ENCODE measurements at regions not wholly inside any gene's neighbourhood (a gene's known extent, or its start where the extent isn't known, plus 50 kb on each side); places are given as distances from the start of the nearest gene placed in this dataset.
"Not testable (repeated sequence)": the region's sequence is repeated elsewhere in the genome, so short reads cannot be mapped to it uniquely, and the experiment has no call there.

GRCh38 chr12:114131824-114132223, 165.7 kb upstream of the RBM19 start:
- no peak for DNase-seq (ENCODE audit: low read depth in 2 of 2)

DNA sequence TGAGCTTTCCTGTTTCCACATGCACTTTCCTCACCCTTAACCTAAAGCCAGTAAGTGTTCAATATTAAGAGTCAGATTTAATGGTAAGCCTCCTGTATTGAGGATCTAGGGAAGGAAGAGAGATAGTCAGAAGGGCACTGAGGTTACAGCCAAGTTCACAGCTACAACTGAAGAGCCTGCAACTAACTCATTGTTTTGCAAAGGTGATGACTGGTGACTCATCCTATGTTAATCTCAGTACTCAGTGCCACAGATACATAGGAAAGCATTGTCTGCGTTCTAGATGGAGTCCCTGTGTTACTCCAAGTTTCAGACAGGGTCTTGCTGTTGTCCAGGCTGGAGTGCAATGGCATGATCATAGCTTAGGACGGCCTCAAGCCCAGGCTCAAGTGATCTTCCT, 157.0 kb upstream of the RBM19 start:
- no peak for DNase-seq (ENCODE audit: low read depth in 2 of 2)

DNA sequence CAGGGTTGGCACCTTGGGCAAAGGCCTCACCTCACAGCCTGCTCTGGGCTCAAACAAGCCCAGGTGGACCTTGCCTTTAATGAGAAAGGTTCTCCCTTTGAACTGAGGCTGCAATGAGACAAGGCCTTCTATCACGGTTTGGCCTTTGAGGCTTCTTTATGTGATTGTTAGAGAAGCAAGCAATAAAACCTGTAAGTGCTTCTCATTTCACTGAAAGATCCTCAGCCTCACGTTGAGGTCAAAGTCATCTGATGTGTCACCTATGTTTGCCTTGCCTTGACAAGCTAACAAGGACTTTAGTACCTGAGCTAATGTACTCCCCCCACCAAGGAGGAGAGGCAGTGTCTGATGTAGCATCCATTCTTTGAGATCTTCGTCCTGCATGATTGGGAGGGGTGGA, 155.9 kb upstream of the RBM19 start:
- no peak for DNase-seq (ENCODE audit: low read depth in 2 of 2)

DNA sequence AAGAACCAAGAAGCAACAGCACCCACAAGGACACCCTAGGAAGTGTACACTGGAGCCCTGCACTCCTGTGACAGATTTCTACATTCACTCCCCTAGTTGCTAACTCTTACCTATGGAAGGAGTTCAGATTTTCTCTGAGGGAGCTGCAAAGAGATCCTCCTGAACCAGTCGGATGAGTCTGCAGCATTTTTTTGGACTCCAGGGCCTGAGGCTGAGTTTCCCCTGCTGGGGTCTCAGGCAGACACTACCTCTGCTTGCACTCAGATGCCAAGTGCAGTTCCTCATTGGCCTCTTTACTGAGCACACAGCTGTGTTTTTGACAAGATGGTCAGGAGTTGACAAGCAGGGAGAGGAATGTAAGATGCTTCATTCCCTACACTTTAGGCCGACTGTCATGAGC, 153.2 kb upstream of the RBM19 start:
- no peak for DNase-seq (ENCODE audit: low read depth in 2 of 2)

DNA sequence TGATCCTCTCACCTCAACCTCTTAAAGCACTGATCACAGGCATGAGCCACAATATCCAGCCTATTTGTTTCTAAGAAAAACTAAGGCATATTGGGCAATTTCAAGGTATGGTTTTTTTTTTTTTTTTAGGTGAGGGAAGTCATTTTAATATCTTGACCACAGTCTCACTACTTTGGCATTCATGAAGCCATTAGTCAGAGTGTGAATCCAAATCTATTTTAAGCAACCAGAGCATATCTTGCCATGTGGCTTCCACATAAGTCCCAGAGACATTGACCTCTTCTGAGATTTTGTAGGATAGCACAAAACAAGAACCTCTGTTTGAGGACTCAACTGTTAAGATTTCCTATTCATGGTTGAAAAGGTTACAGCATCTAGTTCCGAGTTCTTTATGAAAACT, 130.3 kb upstream of the RBM19 start:
- DNase-seq (ENCODE audit: low read depth in 2 of 2): no peak

DNA sequence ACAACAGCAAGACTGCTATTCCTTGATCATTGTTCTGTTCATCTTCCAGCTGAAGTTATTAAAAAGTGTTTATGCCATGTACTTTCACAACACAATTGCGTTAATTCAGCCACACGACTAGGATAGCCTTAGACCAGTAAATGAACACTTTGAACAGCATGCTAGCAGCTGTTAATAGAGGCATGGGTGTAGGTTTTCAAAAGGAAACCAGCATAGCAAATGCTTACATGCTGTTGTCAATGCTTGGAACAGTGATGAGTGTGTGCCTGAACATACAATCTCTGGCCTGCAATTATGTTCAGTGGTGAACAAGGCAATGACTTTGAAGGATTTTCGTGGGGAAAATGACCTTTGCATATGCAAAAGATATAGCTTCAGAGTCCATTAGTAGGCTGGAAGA, 127.4 kb upstream of the RBM19 start:
- no peak for DNase-seq (ENCODE audit: low read depth in 2 of 2)

DNA sequence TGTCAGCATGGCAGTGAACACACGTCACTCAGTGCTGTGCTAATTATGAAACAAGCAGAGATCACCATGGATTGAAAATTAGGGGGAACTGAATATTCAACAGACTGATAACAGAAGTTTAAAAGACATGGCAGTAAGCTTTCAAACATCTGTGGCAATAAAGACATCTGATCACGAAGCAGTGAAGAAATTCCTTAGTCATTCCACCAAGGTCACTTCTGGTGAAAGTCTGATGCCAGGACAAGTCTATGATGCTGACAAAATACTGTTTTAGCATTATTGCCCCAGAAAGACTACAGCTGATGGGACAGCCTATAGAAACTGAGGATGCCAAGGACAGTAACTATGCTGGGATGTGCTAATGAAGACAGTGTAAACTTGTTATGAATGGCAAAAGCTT, 126.9 kb upstream of the RBM19 start:
- DNase-seq (ENCODE audit: low read depth in 2 of 2): no peak

DNA sequence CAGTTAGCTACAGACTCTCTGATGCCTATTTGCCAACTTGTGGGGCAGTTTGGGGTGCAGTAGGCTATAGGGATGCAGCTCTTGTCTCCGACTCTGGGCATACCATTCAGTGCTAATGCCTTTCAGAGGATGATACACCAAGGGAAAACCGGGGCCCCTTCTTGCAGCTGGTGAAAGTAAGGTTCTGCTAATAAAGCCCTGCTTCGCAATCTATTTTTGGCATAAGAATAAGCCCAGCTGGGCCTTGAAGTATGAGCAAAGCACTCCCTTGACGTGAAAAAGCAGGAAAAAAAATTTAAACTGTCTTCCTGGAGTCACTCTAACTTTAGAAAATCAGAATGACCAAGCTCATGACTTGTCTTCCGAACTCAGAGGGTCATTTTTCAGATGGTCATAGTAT, 124.1 kb upstream of the RBM19 start:
- DNase-seq (ENCODE audit: low read depth in 2 of 2): no peak

DNA sequence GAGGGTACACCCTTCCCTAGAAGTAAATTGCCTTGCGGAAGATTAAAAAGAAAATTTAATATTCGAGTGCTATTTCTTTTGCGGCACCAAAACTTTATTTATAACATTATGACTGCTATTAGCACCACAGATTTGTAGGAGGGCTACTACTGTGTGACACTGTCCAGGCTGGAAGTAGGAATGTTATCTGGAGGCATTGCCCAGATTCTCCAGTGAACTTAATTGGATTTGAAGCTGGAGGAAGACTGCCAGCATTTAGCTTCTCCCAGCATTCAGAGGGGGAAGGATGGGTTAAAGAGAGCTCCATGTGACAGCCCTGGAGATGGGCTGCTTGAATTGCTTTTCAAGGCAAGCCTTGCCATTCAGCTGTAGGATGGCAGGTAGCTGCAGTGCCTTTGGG, 107.0 kb upstream of the RBM19 start:
- DNase-seq (ENCODE audit: low read depth in 2 of 2): no peak

DNA sequence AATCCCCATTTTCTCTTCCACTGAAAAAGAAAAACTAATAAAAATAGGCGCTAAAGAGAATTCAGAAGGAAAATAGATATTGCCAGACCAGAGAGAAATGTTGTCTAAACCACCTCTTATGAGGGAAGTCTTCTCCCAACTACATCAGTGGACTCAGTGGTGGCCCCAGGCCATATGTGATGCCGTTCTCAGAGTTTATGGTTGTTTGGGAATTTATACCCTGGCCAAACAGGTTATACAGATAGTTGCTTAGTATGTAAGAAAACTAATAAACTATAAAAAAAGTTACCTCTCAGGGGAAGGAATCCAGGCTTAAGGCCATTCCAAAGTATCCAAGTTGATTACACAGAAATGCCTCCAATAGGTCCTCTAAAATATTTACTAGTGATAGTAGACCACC, 103.4 kb upstream of the RBM19 start:
- no peak for DNase-seq (ENCODE audit: low read depth in 2 of 2)

- DNase-seq (ENCODE audit: low read depth in 2 of 2): no peak
These were observed 98.4 kb upstream of the RBM19 start for GRCh38 chr12:114064497-114064896.

- not testable (repeated sequence) for DNase-seq (ENCODE audit: low read depth in 2 of 2)
These were observed 97.9 kb upstream of the RBM19 start for GRCh38 chr12:114064034-114064433.

- DNase-seq (ENCODE audit: low read depth in 2 of 2): no peak
These were observed 97.3 kb upstream of the RBM19 start for GRCh38 chr12:114063435-114063834.

GRCh38 chr12:114056351-114056750, 90.2 kb upstream of the RBM19 start:
- not testable (repeated sequence) for DNase-seq (ENCODE audit: low read depth in 2 of 2)

DNA sequence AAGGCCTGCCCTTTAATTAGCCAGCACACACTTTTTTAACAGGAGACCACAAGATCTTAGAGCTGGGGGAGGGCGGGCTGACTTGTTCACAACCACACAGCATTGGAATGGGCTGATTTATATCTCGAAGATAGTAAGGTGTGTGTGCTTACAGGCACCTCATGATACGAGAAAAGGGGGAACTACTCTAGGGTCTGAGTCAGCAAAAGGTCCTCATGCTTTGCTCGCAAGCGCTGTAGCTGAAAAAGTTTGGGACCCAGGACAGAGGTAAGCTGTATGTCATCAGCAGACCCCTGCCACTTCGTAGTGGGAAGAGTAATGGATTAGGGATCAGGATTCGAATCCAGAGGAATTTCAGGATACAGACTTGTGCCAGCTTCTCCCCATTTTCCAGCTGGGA, 88.9 kb upstream of the RBM19 start:
- no peak for DNase-seq (ENCODE audit: low read depth in 2 of 2)

GRCh38 chr12:114046236-114046998, 80.3 kb upstream of the RBM19 start:
- no peak for DNase-seq (ENCODE audit: low read depth in 2 of 2)

DNA sequence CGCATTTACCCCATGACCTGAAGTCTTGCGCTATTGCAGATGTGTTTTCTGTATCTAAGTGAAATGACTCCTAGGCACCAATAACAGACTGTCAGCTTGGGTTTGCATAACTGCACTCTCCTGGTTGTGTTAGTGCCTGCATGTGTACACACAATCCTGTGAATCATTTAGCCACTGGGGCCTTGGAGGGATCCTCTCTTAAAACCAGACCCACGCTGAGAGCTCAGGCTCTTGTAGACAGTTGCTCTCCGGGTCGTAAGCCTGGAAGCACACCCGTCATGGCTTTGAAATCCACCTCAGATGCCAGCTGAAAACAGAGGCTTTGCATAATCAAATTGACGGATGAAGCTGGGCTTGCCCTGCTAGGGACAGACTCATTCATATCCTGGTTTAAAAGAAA, 79.2 kb upstream of the RBM19 start:
- no peak for DNase-seq (ENCODE audit: low read depth in 2 of 2)

DNA sequence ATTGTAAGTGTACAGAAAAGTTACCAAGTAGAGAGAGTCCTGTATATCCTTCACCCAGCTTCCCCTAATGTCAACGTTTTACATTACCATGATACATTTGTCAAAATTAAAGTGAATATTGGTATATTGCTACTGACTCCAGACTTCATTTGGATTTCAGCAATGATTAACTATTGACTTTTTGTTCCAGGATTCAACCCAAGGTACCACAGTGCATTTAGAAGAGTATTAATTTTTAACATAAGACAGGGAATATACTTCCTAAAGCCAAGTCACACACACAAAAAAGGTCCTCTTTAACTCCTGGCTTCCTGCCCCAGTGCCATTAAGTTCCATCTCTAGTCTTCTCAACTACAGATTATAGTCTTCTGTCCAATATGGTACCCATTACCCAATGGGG, 75.5 kb upstream of the RBM19 start:
- no peak for DNase-seq (ENCODE audit: low read depth in 2 of 2)

DNA sequence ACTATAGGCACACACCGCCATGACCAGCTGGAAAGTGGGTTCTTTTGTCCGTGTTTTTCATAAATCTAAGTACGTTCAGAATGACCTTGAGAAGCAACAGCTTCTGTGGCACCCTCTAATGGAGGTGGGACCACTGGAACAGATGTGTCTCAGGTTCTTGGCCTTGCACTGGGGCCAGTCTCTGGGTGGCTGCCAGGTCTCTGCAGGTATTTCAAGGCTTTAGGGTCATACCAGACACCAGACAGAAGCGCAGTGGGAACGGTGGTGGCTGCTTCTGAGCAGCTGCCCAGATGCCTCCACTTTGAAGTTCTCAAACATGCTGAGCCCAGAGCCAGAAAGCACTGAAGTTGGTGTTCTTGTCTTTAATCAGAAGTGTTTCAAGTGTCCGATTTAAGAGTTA, 75.0 kb upstream of the RBM19 start:
- no peak for DNase-seq (ENCODE audit: low read depth in 2 of 2)

DNA sequence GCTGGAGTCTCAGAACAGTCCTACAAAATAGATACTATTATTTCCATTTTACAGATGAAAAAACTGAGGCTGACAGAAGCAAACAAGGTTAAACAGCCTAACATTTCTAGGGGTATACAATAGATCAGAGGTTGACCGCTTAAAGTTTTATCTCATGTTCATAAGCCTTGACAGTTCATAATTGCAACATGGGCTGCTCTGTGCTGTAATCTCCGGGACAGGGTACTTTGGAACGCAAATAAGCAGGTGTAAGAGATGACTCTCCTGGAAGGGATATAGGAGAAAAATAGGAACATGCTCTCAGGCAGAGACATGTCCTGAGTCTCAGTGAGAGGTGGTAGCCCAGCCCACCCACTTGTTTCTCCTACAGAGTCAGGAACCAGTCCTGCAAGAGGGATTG, 72.8 kb upstream of the RBM19 start:
- no peak for DNase-seq (ENCODE audit: low read depth in 2 of 2)

DNA sequence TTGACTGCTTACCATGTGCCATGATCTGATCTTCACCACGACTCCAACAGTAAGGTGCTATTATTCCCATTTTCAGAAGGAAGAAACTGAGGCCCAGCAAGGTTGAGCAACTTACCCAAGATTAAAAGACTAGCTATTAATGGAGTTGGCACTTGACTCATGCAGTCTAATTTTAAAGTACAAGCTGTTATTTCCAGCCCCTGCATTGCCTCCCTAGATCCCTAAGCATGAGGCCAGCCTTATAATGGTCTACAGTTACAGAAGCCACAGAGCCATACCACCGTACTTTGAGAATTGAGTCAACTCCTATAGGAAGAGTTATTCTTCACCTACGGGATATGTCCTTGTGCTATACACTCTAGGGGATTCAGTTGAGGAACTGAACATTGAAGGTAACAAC, 66.7 kb upstream of the RBM19 start:
- no peak for DNase-seq (ENCODE audit: low read depth in 2 of 2)

DNA sequence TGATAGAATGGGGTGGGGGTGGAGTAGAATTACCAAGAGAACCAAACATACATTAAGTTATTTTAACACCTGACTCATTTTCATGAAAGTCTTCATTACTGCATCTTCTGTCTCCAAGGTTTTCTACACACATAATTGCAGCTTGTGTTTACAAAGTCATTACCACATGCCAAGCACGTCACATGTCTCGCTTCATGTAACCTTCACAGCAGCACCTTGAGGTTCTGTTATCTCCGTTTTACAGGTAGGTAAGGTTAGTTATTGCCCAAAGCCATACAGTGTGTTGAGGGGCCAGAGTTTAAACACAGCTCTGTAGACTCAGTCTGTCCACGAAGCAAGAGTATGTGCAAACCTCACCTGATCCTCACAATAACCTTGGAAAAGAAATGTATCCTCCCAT, 64.3 kb upstream of the RBM19 start:
- DNase-seq (ENCODE audit: low read depth in 2 of 2): no peak

- DNase-seq (ENCODE audit: low read depth in 2 of 2): no peak
These were observed 60.7 kb upstream of the RBM19 start for GRCh38 chr12:114026805-114027204.

- no peak for DNase-seq (ENCODE audit: low read depth in 2 of 2)
These were observed 59.8 kb upstream of the RBM19 start for GRCh38 chr12:114025935-114026334.

All from lung microvascular endothelial cell (primary cell).